ENCODE measurements at regions not wholly inside any gene's neighbourhood (a gene's known extent, or its start where the extent isn't known, plus 50 kb on each side); places are given as distances from the start of the nearest gene placed in this dataset.

GRCh38 chr6:153858529-153858928, 180.5 kb upstream of the OPRM1 start:
- intact Hi-C loops (cut with micrococcal nuclease), result no loop called here
- WGBS (ENCODE audit: insufficient coverage), result no CpG with 5 or more reads among the region's 5 CpGs
- Histone ChIP-seq H2AFZ (ENCODE audit: insufficient read depth, low read depth, low read length, poor library complexity, severe bottlenecking) (no peak overlapping the region), H3K27me3 (replicated peaks in 1 of 4; ENCODE audit: control extremely low read depth in 1 of 4, control insufficient read depth in 3 of 4, insufficient read depth in 4 of 4, low read length in 3 of 4) (no peaks in the 10 kb centered on the region), H3K4me3 (ENCODE audit: control extremely low read depth in 1 of 5, extremely low read depth in 1 of 5, insufficient read depth in 1 of 5, low read depth in 2 of 5, low read length in 4 of 5) (no peak overlapping the region), H3K9me3 (ENCODE audit: control extremely low read depth in 1 of 3, control insufficient read depth in 2 of 3, insufficient read depth in 1 of 3, low read length in 2 of 3) (peaks cover 0 to 17% (median 0%) of the 10 kb centered on the region in 3 donors), H4K20me1 (ENCODE audit: control insufficient read depth, insufficient read depth, low read length, poor library complexity, severe bottlenecking) (no peaks in the 10 kb centered on the region), H3K27ac (ENCODE audit: low read length in 2 of 2) (no peak overlapping the region), H3K4me2 (replicated peaks; ENCODE audit: low read depth, low read length, poor library complexity, severe bottlenecking) (no peak overlapping the region), H3K36me3 (replicated peaks in 1 of 2; ENCODE audit: control extremely low read depth in 1 of 2, control insufficient read depth in 1 of 2, extremely low read depth in 1 of 2, insufficient read depth in 2 of 2, low read length in 1 of 2) (no peaks in the 10 kb centered on the region), H3K4me1 (ENCODE audit: control insufficient read depth in 2 of 2, insufficient read depth in 2 of 2, low read length in 2 of 2) (no peaks in the 10 kb centered on the region), H3K79me2 (ENCODE audit: control insufficient read depth, insufficient read depth, low read length) (no peaks in the 10 kb centered on the region), H3K9ac (ENCODE audit: low read length) (no peak overlapping the region)
- Mint-ChIP-seq H3K4me1 (no peaks in the 10 kb centered on the region), H3K9me3 (ENCODE audit: insufficient read depth) (no peaks in the 10 kb centered on the region), H3K27ac (no peak overlapping the region), H3K4me3 (no peak overlapping the region), H3K27me3 (no peaks in the 10 kb centered on the region)
- ATAC-seq (ENCODE audit: low read depth) (no peak), DNase-seq (no peak)
- ChIA-PET POLR2A (no interaction called here), CTCF (no interaction called here)
- TF ChIP-seq EZH2 (IDR thresholded peaks at IDR 0.05; ENCODE audit: borderline replicate concordance, insufficient read depth, low read depth, low read length, poor library complexity, severe bottlenecking), result no peak
- no peak for TF ChIP-seq CTCF (IDR thresholded peaks at IDR 0.05)

GRCh38 chr6:153856929-153857376, 182.1 kb upstream of the OPRM1 start:
- TF ChIP-seq EZH2 (IDR thresholded peaks at IDR 0.05; ENCODE audit: borderline replicate concordance, insufficient read depth, low read depth, low read length, poor library complexity, severe bottlenecking) (no peak), CTCF (IDR thresholded peaks at IDR 0.05) (no peak)
- H3K4me1 ChIP-seq (ENCODE audit: control insufficient read depth in 2 of 2, insufficient read depth in 2 of 2, low read length in 2 of 2), result no peaks in the 10 kb centered on the region
- no peaks in the 10 kb centered on the region for H3K79me2 ChIP-seq (ENCODE audit: control insufficient read depth, insufficient read depth, low read length)
- Mint-ChIP-seq H3K27ac (no peak overlapping the region), H3K27me3 (no peaks in the 10 kb centered on the region), H3K4me1 (no peaks in the 10 kb centered on the region), H3K9me3 (ENCODE audit: insufficient read depth) (no peaks in the 10 kb centered on the region), H3K4me3 (no peak overlapping the region)
- no peak overlapping the region for H3K9ac ChIP-seq (ENCODE audit: low read length)
- peaks cover 0 to 17% (median 0%) of the 10 kb centered on the region in 3 donors for H3K9me3 ChIP-seq (ENCODE audit: control extremely low read depth in 1 of 3, control insufficient read depth in 2 of 3, insufficient read depth in 1 of 3, low read length in 2 of 3)
- no peak overlapping the region for H2AFZ ChIP-seq (ENCODE audit: insufficient read depth, low read depth, low read length, poor library complexity, severe bottlenecking)
- H3K27me3 ChIP-seq (replicated peaks in 1 of 4; ENCODE audit: control extremely low read depth in 1 of 4, control insufficient read depth in 3 of 4, insufficient read depth in 4 of 4, low read length in 3 of 4), result no peaks in the 10 kb centered on the region
- ATAC-seq (ENCODE audit: low read depth), result no peak
- no peak overlapping the region for H3K4me2 ChIP-seq (replicated peaks; ENCODE audit: low read depth, low read length, poor library complexity, severe bottlenecking)
- no peak overlapping the region for H3K4me3 ChIP-seq (ENCODE audit: control extremely low read depth in 1 of 5, extremely low read depth in 1 of 5, insufficient read depth in 1 of 5, low read depth in 2 of 5, low read length in 4 of 5)
- no peak for DNase-seq
- H3K36me3 ChIP-seq (replicated peaks in 1 of 2; ENCODE audit: control extremely low read depth in 1 of 2, control insufficient read depth in 1 of 2, extremely low read depth in 1 of 2, insufficient read depth in 2 of 2, low read length in 1 of 2), result no peaks in the 10 kb centered on the region
- ChIA-PET CTCF (no interaction called here), POLR2A (no interaction called here)
- H3K27ac ChIP-seq (ENCODE audit: low read length in 2 of 2), result no peak overlapping the region
- WGBS (ENCODE audit: insufficient coverage), result 96% methylated on average over 24 of the region's 24 CpGs
- H4K20me1 ChIP-seq (ENCODE audit: control insufficient read depth, insufficient read depth, low read length, poor library complexity, severe bottlenecking), result no peaks in the 10 kb centered on the region
- intact Hi-C loops (cut with micrococcal nuclease), result no loop called here
